Glomerular visceral epithelial cell (primary cell): ENCODE measurements at regions not wholly inside any gene's neighbourhood (a gene's known extent, or its start where the extent isn't known, plus 50 kb on each side); places are given as distances from the start of the nearest gene placed in this dataset.

ENCODE experiments used
- DNase-seq: peaks from one replicate; pipeline ENCODE4 v3.0.0-alpha.2; 2016; ENCODE audit errors: extremely low spot score

- no peak for DNase-seq
Measured at GRCh38 chr20:12022126-12022525, 104.4 kb downstream of the BTBD3 start.

GRCh38 chr20:12023194-12023795 is 105.6 kb downstream of the BTBD3 start:
- no peak for DNase-seq

GRCh38 chr20:12028771-12029170 is 111.1 kb downstream of the BTBD3 start:
- DNase-seq = no peak

DNA sequence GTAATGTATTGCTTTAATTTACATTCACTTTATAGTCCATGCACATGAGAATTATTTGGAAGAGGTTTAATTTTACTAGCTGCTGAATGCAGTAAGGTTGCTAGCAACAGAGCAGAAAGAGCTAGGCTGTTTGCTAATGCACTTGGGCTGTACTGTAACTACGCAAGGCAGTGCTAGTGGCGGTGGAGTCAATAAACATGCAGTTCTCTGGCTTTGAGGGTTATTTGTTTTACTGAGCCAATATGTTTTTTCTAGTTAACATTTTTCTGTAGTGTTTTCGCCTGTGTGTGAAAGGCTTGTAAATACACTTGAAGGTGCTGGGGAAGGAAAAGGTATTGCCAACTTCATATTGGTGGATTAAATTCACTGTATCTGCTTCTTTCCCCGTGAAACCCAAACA is 112.8 kb downstream of the BTBD3 start:
- no peak for DNase-seq

DNA sequence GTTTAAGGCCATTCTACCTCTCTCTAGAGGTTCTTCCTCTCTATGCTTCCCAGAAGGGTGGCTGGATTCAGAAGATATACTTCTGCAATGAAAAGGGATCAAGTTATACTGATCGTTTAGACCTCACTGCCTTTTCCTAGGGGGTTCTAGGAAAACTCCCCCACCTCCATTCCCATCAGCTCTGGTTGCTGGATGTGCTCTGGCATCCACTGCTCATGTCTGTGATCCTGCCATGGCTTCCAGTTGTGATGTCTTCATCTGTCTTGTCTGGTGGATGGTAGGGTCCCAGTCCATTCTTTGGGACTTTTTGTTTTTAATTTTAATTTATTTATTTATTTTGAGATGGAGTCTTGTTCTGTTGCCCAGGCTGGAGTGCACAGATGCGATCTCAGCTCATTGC is 118.4 kb downstream of the BTBD3 start:
- no peak for DNase-seq

DNA sequence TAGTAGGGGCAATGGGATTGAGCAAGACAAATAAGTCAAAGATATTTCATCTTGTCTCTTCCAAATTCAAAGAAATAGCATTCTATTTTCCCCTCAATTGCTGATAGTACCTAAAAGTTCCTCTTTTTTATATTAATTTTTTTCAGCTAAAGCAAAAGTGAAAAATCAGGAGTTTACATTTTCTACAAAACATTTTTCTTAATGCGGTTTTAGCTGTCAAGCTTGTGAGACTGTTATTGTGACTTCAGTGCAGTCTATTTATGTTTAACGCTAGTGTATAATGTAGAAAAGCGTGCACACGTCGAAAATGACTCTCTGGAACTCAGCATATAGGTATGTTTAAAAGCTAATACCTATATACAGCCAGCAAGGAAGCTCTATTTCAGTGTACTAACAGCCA is 119.8 kb downstream of the BTBD3 start:
- DNase-seq = no peak

GRCh38 chr20:12040261-12040660 is 122.6 kb downstream of the BTBD3 start:
- DNase-seq = no peak

- no peak for DNase-seq
Measured at GRCh38 chr20:12044969-12045368, 127.3 kb downstream of the BTBD3 start.

DNA sequence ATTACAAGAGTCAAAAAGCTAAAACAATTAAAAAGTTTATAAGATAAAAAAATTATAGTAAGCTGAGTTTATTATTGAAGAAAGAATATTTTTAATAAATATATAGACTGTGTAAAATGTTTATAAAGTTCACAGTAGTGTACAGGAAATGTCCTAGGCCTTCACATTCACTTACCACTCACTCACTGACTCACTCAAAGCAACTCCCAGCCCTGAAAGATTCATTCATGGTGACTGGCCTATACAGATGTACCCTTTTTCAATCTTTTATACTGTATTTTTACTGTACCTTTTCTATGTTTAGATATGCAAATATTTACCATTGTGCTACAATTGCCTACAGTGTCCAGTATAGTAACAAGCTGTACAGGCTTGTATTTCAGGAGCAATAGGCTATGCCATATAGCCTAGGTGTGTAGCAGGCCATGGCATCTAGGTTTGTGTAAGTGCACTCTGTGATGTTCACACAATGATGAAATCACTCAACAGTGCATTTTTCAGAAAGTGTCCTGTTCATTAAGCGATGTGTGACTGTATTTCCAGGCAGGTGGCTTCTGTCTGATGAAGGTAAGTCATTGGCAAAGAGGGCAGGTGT is 130.2 kb downstream of the BTBD3 start:
- DNase-seq = no peak

- DNase-seq = no peak
Measured at GRCh38 chr20:12049125-12049524, 131.4 kb downstream of the BTBD3 start.

DNA sequence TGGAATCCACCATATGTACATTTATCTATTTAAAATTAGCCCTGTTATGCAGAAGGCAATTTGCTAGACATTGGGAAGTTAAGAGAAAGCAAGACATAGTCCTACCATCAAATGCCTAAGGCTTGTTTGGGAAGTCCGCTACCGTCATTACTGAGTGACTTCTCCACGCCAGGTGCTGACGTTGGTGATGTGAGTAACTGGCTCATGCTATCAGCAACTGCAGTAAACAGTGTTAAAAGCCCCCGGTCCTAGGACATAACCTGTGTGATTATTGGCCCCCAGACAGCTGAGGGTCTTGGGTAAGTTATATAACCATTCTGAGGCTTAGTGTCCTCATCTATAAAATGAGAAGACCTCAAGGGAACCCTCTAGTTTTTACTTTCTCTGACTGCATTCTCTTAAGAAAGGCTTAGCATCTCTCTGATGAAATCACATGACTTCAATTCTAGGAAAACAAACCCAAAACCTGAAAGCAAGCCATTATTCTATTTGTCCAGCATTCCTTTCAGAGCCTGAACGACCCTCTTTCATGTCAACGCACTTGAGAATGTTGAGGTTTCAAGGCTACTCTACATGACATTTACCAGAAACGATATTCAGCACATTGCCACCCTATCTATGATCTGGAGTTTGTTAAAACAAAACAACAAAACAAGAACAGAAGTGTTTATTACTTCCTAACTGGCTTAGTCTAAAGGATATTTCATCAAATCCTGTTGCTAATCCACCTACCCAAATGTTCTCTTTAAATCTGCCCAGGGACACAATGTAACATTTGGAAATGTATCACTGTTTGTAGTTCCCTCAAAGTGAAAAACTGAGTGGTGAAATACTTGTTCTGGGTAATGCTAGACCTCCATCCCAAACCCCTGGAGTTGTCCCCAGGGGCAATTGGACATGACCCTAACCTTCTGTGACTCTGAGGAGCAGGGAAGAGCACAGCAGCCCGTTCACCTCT is 133.8 kb downstream of the BTBD3 start:
- DNase-seq = no peak

GRCh38 chr20:12053353-12053752 is 135.7 kb downstream of the BTBD3 start:
- DNase-seq = peak; percentile 21

DNA sequence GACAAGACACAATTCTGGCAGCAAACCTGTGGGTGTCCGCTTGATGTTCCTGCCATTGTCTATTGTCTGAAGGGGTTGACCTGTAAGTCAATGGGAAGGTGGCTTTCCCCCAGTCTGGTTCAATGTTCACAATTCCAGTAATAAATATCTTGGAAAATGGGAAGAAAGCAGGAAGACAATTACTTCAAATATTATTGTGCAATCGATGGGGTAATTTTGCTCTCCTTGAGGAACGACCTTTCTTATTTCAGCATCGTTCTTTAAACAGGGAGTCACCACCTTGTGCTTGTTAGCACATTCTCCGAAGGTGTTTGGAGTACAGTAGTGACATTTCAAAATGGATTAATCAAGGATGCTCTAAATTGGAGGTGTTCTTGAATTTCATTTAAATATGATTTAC is 136.9 kb downstream of the BTBD3 start:
- DNase-seq = no peak

GRCh38 chr20:12055161-12055560 is 137.5 kb downstream of the BTBD3 start:
- no peak for DNase-seq

DNA sequence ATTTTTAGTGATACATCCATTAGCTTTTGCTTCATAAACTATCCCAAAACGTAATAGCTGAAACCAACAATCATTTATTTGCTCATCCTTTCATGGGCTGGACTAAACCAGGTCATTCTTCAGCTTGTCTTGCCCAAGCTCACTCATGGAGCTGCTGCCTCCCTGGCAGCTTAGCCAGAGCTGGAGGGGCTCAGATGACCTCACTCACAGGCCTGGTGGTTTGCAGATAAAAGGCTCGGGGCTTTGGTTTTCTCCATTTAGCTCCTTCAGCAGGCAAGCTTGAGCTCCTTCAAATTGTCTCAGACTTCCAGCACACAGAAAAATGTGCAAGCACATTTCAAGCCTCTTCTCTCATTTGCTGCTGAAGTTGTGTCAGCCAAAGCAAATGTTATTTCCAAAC is 139.1 kb downstream of the BTBD3 start:
- DNase-seq = no peak

GRCh38 chr20:12057778-12058177 is 140.1 kb downstream of the BTBD3 start:
- DNase-seq = no peak

DNA sequence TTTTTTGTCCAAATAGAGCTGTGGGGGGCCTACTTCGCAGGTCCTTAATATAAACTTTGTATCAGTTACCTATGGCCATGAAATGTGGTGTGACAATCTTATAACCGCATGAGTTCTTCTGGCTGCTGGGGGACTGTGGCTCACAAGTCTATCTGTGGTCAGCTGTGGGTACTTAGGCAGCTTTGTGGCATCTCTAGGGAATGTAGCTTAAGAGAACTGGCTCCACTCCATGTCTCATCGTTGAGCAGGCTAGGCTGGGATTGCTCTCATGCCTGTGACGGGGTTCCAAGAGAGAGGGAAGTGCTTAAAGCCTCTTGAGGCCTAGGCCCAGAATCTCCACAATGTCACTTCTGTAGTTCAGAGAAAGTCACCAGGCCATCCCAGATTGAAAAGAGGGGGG is 140.5 kb downstream of the BTBD3 start:
- DNase-seq = no peak

DNA sequence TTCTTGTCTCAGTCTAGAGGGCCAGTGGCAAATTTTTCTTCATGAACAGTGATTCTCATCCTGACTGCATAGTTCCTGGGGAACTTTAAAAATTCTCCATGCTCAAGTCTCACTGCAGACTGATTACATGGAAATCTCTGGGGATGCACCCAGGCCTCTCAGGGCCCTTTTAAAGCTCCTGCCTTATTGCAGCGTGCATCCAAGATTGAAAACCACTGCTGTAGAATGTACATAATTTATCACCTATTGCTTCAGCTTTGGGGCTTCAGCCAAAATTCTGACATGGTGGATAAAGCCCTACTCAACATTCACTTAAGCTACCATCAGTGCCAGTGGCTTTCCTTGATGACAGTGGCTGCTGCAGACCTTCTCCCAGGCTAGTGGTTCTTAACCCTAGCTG is 143.8 kb downstream of the BTBD3 start:
- DNase-seq = no peak

GRCh38 chr20:12063106-12063684 is 145.5 kb downstream of the BTBD3 start:
- DNase-seq = no peak

GRCh38 chr20:12064540-12064939 is 146.8 kb downstream of the BTBD3 start:
- DNase-seq = no peak

DNA sequence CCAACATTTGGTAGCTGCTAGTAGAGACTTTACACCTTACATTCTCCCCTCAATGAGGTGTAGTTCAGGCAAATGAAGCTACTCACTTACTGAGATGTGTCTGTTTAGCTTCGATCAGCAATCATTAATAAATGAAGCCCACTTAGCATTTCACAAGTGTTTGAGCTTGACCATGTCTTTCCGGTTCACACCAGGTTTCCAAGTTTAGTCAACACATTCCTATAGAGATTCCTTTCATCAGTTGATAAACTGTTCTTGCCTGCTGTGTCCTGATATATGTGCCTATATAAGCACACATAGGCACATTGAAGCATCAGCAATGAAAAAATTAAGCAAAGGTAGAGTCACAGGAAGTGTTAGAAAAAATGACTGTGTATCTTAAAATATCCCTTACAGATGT is 150.0 kb downstream of the BTBD3 start:
- no peak for DNase-seq

DNA sequence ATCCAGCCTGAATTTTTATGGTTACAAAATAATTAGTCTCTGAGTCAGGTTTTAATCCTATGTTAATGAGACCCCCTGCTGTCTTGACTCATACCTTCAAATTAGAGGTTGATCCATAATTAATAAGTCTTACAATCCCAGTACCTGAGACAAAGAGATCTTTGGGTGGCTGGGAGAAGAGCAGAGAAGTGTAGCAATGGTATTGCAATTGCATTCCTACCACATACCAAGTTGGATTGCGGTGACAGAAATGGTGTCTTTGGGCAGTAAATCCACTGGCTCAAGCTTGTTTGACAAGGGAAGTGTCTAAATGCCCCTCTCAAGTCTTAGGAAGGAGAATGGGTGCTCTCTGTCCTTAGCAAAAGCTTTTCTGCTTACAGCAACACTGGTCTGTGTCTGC is 150.4 kb downstream of the BTBD3 start:
- DNase-seq = no peak

- no peak for DNase-seq
Measured at GRCh38 chr20:12069181-12069580, 151.5 kb downstream of the BTBD3 start.
